ENCODE measurements at regions not wholly inside any gene's neighbourhood (a gene's known extent, or its start where the extent isn't known, plus 50 kb on each side); places are given as distances from the start of the nearest gene placed in this dataset.
"Not testable (repeated sequence)": the region's sequence is repeated elsewhere in the genome, so short reads cannot be mapped to it uniquely, and the experiment has no call there.

- H3K4me1 Mint-ChIP-seq, H3K27me3 Mint-ChIP-seq, ATAC-seq, H3K9me3 Mint-ChIP-seq, H3K27ac Mint-ChIP-seq, H3K4me3 Mint-ChIP-seq, H3K36me3 Mint-ChIP-seq: not testable (repeated sequence)
Measured at GRCh38 chr21:5013455-5014304, 5507.7 kb upstream of the TPTE start.

GRCh38 chr21:5015187-5015586, 5506.2 kb upstream of the TPTE start:
- H3K27me3 Mint-ChIP-seq, H3K36me3 Mint-ChIP-seq, H3K4me1 Mint-ChIP-seq, H3K27ac Mint-ChIP-seq, H3K4me3 Mint-ChIP-seq, H3K9me3 Mint-ChIP-seq: not testable (repeated sequence)
- ATAC-seq = peak; percentile 18

- H3K9me3 Mint-ChIP-seq, H3K36me3 Mint-ChIP-seq, H3K27ac Mint-ChIP-seq, H3K27me3 Mint-ChIP-seq, H3K4me1 Mint-ChIP-seq, H3K4me3 Mint-ChIP-seq: not testable (repeated sequence)
- ATAC-seq = peak; percentile 81
Measured at GRCh38 chr21:5019120-5019519, 5502.3 kb upstream of the TPTE start.

GRCh38 chr21:5021815-5022214, 5499.6 kb upstream of the TPTE start:
- H3K4me3 Mint-ChIP-seq, H3K36me3 Mint-ChIP-seq, H3K9me3 Mint-ChIP-seq, H3K27ac Mint-ChIP-seq, H3K4me1 Mint-ChIP-seq, H3K27me3 Mint-ChIP-seq: not testable (repeated sequence)
- peak; percentile 69 for ATAC-seq

GRCh38 chr21:5022254-5022653, 5499.1 kb upstream of the TPTE start:
- H3K4me1 Mint-ChIP-seq, H3K4me3 Mint-ChIP-seq, H3K27ac Mint-ChIP-seq, H3K36me3 Mint-ChIP-seq, H3K27me3 Mint-ChIP-seq, H3K9me3 Mint-ChIP-seq: not testable (repeated sequence)
- peak; percentile 72 for ATAC-seq

GRCh38 chr21:5022748-5023147, 5498.6 kb upstream of the TPTE start:
- H3K4me1 Mint-ChIP-seq, H3K27me3 Mint-ChIP-seq, H3K27ac Mint-ChIP-seq, H3K36me3 Mint-ChIP-seq, H3K9me3 Mint-ChIP-seq, H3K4me3 Mint-ChIP-seq: not testable (repeated sequence)
- peak; percentile 4 for ATAC-seq

- not testable (repeated sequence) for H3K36me3 Mint-ChIP-seq, H3K4me3 Mint-ChIP-seq, H3K27ac Mint-ChIP-seq, ATAC-seq, H3K27me3 Mint-ChIP-seq, H3K9me3 Mint-ChIP-seq, H3K4me1 Mint-ChIP-seq
Measured at GRCh38 chr21:5035147-5035546, 5486.2 kb upstream of the TPTE start.

- not testable (repeated sequence) for H3K9me3 Mint-ChIP-seq, ATAC-seq, H3K4me1 Mint-ChIP-seq, H3K27ac Mint-ChIP-seq, H3K4me3 Mint-ChIP-seq, H3K27me3 Mint-ChIP-seq, H3K36me3 Mint-ChIP-seq
Measured at GRCh38 chr21:5035587-5035986, 5485.8 kb upstream of the TPTE start.

GRCh38 chr21:5037606-5038331, 5483.6 kb upstream of the TPTE start:
- not testable (repeated sequence) for ATAC-seq, H3K9me3 Mint-ChIP-seq, H3K27me3 Mint-ChIP-seq, H3K36me3 Mint-ChIP-seq, H3K27ac Mint-ChIP-seq, H3K4me3 Mint-ChIP-seq, H3K4me1 Mint-ChIP-seq

GRCh38 chr21:5039926-5040325, 5481.5 kb upstream of the TPTE start:
- not testable (repeated sequence) for H3K27me3 Mint-ChIP-seq, H3K9me3 Mint-ChIP-seq, H3K36me3 Mint-ChIP-seq, ATAC-seq, H3K27ac Mint-ChIP-seq, H3K4me3 Mint-ChIP-seq, H3K4me1 Mint-ChIP-seq

GRCh38 chr21:5042583-5042982, 5478.8 kb upstream of the TPTE start:
- not testable (repeated sequence) for H3K27me3 Mint-ChIP-seq, H3K4me3 Mint-ChIP-seq, H3K36me3 Mint-ChIP-seq, H3K27ac Mint-ChIP-seq, H3K9me3 Mint-ChIP-seq, H3K4me1 Mint-ChIP-seq
- peak; percentile 51 for ATAC-seq

- not testable (repeated sequence) for H3K9me3 Mint-ChIP-seq, ATAC-seq, H3K27me3 Mint-ChIP-seq, H3K36me3 Mint-ChIP-seq, H3K27ac Mint-ChIP-seq, H3K4me3 Mint-ChIP-seq, H3K4me1 Mint-ChIP-seq
Measured at GRCh38 chr21:5044812-5045211, 5476.6 kb upstream of the TPTE start.

- H3K9me3 Mint-ChIP-seq, H3K36me3 Mint-ChIP-seq, H3K4me1 Mint-ChIP-seq, H3K27ac Mint-ChIP-seq, H3K4me3 Mint-ChIP-seq, ATAC-seq, H3K27me3 Mint-ChIP-seq: not testable (repeated sequence)
Measured at GRCh38 chr21:5051303-5052018, 5469.9 kb upstream of the TPTE start.

- H3K4me3 Mint-ChIP-seq, H3K4me1 Mint-ChIP-seq, ATAC-seq, H3K9me3 Mint-ChIP-seq, H3K27ac Mint-ChIP-seq, H3K36me3 Mint-ChIP-seq, H3K27me3 Mint-ChIP-seq: not testable (repeated sequence)
Measured at GRCh38 chr21:5055027-5055754, 5466.2 kb upstream of the TPTE start.
